CD14-positive monocyte (primary cell): ENCODE measurements at regions not wholly inside any gene's neighbourhood (a gene's known extent, or its start where the extent isn't known, plus 50 kb on each side); places are given as distances from the start of the nearest gene placed in this dataset.

Source experiments
- DNase-seq, 3 donors: peaks; one replicate each; pipeline ENCODE4 v3.0.0-alpha.2; 2011 to 2022
- H2AFZ ChIP-seq: 2 replicates; pipeline ENCODE4 v1.6.0; 2012; ENCODE audit warnings: mild to moderate bottlenecking, low read depth, low read length, inconsistent platforms; ENCODE audit not compliant: insufficient read depth, poor library complexity, severe bottlenecking
- H3K27ac ChIP-seq, 2 donors: 1 replicate in 1 of 2; 2 replicates in 1 of 2; pipeline ENCODE4 v1.5.1; 2012 to 2013; ENCODE audit warnings: low read length in 2 of 2, control low read depth in 1 of 2, inconsistent platforms in 1 of 2, low read depth in 1 of 2, mild to moderate bottlenecking in 1 of 2
- H3K27me3 ChIP-seq, 2 donors: one replicate each; pipeline versions ENCODE4 v1.6.0 to v1.6.1; 2011 to 2013; ENCODE audit warnings: low read length in 2 of 2; ENCODE audit not compliant: control insufficient read depth in 2 of 2, insufficient read depth in 2 of 2
- H3K36me3 ChIP-seq, 2 donors: replicated peaks in 1 of 2; 1 replicate in 1 of 2; 2 replicates in 1 of 2; pipeline versions ENCODE4 v1.5.1 to v1.6.1; 2012 to 2013; ENCODE audit warnings: low read length in 2 of 2, control low read depth in 1 of 2, inconsistent platforms in 1 of 2, mild to moderate bottlenecking in 1 of 2; ENCODE audit not compliant: insufficient read depth in 2 of 2, control insufficient read depth in 1 of 2
- H3K4me1 ChIP-seq, 2 donors: 1 replicate in 1 of 2; 2 replicates in 1 of 2; pipeline versions ENCODE4 v1.5.1 to v1.6.1; 2012 to 2013; ENCODE audit warnings: low read length in 2 of 2, control low read depth in 1 of 2, inconsistent platforms in 1 of 2, mild to moderate bottlenecking in 1 of 2, moderate library complexity in 1 of 2; ENCODE audit not compliant: insufficient read depth in 2 of 2, control insufficient read depth in 1 of 2
- H3K4me2 ChIP-seq: replicated peaks from 2 replicates; pipeline ENCODE3; 2012; ENCODE audit warnings: low read length, moderate library complexity, mild to moderate bottlenecking; ENCODE audit not compliant: poor library complexity, severe bottlenecking; ENCODE audit errors: extremely low read depth
- H3K4me3 ChIP-seq, 3 experiments: fragments of 200-600 bp in 1 of 3; sonication (generic) in 1 of 3; replicated peaks in 1 of 3; 1 replicate in 2 of 3; 2 replicates in 1 of 3; pipeline ENCODE4 v1.5.1; 2011 to 2013; ENCODE audit warnings: low read length in 3 of 3, mild to moderate bottlenecking in 3 of 3, control low read depth in 2 of 3, low read depth in 2 of 3, inconsistent platforms in 1 of 3, moderate library complexity in 1 of 3
- H3K79me2 ChIP-seq: 2 replicates; pipeline ENCODE4 v1.6.0; 2012; ENCODE audit warnings: mild to moderate bottlenecking, control low read depth, inconsistent platforms, low read length, moderate library complexity; ENCODE audit not compliant: insufficient read depth
- H3K9ac ChIP-seq: 2 replicates; pipeline ENCODE4 v1.6.0; 2017; ENCODE audit warnings: low read length, mild to moderate bottlenecking; ENCODE audit not compliant: insufficient read depth, poor library complexity, severe bottlenecking
- H3K9me3 ChIP-seq, 2 donors: replicated peaks in 1 of 2; 1 replicate in 1 of 2; 2 replicates in 1 of 2; pipeline versions ENCODE4 v1.5.1 to v1.6.1; 2012 to 2013; ENCODE audit warnings: low read length in 2 of 2, control low read depth in 1 of 2; ENCODE audit not compliant: control insufficient read depth in 1 of 2, insufficient read depth in 1 of 2
- H4K20me1 ChIP-seq: 2 replicates; pipeline ENCODE4 v1.6.0; 2012; ENCODE audit warnings: mild to moderate bottlenecking, low read length, control low read depth, moderate library complexity; ENCODE audit not compliant: insufficient read depth
- H3K27ac Mint-ChIP-seq, 7 donors: one replicate each; pipeline ENCODE4 v1.8.0; 2020; ENCODE audit warnings: mild to moderate bottlenecking in 7 of 7, mixed read lengths in 7 of 7, moderate library complexity in 6 of 7, inconsistent platforms in 2 of 7
- H3K27me3 Mint-ChIP-seq, 3 donors: one replicate each; pipeline ENCODE4 v1.8.0; 2021 to 2022; ENCODE audit warnings: low read depth in 3 of 3, mild to moderate bottlenecking in 3 of 3, mixed read lengths in 3 of 3, moderate library complexity in 3 of 3, inconsistent platforms in 1 of 3
- H3K36me3 Mint-ChIP-seq, 2 donors: one replicate each; pipeline ENCODE4 v1.8.0; 2020; ENCODE audit warnings: mixed read lengths in 2 of 2, inconsistent platforms in 1 of 2, mild to moderate bottlenecking in 1 of 2
- H3K4me1 Mint-ChIP-seq: one replicate; pipeline ENCODE4 v1.8.0; 2020; ENCODE audit warnings: mild to moderate bottlenecking, mixed read lengths
- H3K4me3 Mint-ChIP-seq, 2 donors: one replicate each; pipeline ENCODE4 v1.8.0; 2020; ENCODE audit warnings: mild to moderate bottlenecking in 2 of 2, mixed read lengths in 2 of 2, moderate library complexity in 1 of 2
- H3K9me3 Mint-ChIP-seq, 7 donors: one replicate each; pipeline ENCODE4 v1.8.0; 2020 to 2022; ENCODE audit warnings: mixed read lengths in 7 of 7, mild to moderate bottlenecking in 6 of 7, moderate library complexity in 6 of 7, inconsistent platforms in 2 of 7
- WGBS: methylation state at CpG from one replicate; pipeline ENCODE4 v1.1.5; 2013; ENCODE audit warnings: missing lambda C conversion rate; ENCODE audit not compliant: insufficient coverage; 5-methylcytosine and 5-hydroxymethylcytosine counted together
- intact Hi-C, 2 donors: fragments of 100-400 bp; cut with micrococcal nuclease; formaldehyde crosslinking; loops; one replicate each; pipeline versions ENCODE4 v1.15.0 to v1.15.1; 2023
- TF ChIP-seq, protein P1 (sequence below): fragments of 200-600 bp; IDR thresholded peaks from one replicate; pipeline ENCODE4 v1.8.0; 2022; ENCODE audit warnings: antibody characterized with exemption, mild to moderate bottlenecking

- Mint-ChIP-seq H3K36me3 (no peaks in the 10 kb centered on the region), H3K4me1 (peaks cover 11% of the 10 kb centered on the region), H3K27ac (no peak overlapping the region), H3K27me3 (no peaks in the 10 kb centered on the region), H3K9me3 (peaks cover 0 to 7% (median 3%) of the 10 kb centered on the region in 7 donors), H3K4me3 (no peak overlapping the region)
- H3K27ac ChIP-seq: no peak overlapping the region
- no peak overlapping the region for H3K9ac ChIP-seq
- DNase-seq: no peak
- no peaks in the 10 kb centered on the region for H3K27me3 ChIP-seq
- H2AFZ ChIP-seq: no peak overlapping the region
- no peaks in the 10 kb centered on the region for H3K9me3 ChIP-seq
- H3K4me3 ChIP-seq: no peak overlapping the region
- H3K4me1 ChIP-seq: peaks cover 9 to 12% of the 10 kb centered on the region in 2 donors
- no peaks in the 10 kb centered on the region for H3K79me2 ChIP-seq
- 100% methylated on average over 5 of the region's 7 CpGs for WGBS
- H3K4me2 ChIP-seq: no peak overlapping the region
- H4K20me1 ChIP-seq: no peaks in the 10 kb centered on the region
- TF ChIP-seq, protein P1, sequence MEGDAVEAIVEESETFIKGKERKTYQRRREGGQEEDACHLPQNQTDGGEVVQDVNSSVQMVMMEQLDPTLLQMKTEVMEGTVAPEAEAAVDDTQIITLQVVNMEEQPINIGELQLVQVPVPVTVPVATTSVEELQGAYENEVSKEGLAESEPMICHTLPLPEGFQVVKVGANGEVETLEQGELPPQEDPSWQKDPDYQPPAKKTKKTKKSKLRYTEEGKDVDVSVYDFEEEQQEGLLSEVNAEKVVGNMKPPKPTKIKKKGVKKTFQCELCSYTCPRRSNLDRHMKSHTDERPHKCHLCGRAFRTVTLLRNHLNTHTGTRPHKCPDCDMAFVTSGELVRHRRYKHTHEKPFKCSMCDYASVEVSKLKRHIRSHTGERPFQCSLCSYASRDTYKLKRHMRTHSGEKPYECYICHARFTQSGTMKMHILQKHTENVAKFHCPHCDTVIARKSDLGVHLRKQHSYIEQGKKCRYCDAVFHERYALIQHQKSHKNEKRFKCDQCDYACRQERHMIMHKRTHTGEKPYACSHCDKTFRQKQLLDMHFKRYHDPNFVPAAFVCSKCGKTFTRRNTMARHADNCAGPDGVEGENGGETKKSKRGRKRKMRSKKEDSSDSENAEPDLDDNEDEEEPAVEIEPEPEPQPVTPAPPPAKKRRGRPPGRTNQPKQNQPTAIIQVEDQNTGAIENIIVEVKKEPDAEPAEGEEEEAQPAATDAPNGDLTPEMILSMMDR: no peak
- intact Hi-C loops: no loop called here
- H3K36me3 ChIP-seq: no peaks in the 10 kb centered on the region
These were observed 197.6 kb downstream of the PRL start for GRCh38 chr6:22099231-22099630.

DNA sequence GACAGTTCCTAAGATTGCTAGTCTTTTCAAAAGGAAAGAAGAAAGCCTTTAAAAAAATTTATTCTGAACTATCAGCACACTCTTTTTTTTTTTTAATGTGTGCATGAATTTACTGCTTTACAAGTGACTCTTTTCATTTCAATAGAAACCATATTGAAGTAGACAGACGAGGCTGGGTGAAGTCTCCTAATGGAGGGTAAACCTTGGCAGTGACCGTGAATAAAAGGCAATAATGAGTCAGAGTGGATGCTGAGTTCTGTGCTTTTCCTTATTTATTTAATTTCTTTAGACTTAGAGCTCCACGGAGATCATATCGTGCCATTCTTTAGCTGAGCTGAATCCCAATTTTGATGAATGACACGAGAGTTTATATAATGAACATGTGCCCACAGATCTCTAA is 196.9 kb downstream of the PRL start:
- no peaks in the 10 kb centered on the region for H3K27me3 Mint-ChIP-seq
- Histone ChIP-seq H3K4me2 (no peak overlapping the region), H3K9me3 (no peaks in the 10 kb centered on the region), H3K4me1 (peaks cover 9 to 12% of the 10 kb centered on the region in 2 donors), H3K27ac (no peak overlapping the region), H3K36me3 (no peaks in the 10 kb centered on the region), H3K79me2 (no peaks in the 10 kb centered on the region), H3K4me3 (no peak overlapping the region), H3K27me3 (no peaks in the 10 kb centered on the region), H4K20me1 (no peaks in the 10 kb centered on the region), H3K9ac (no peak overlapping the region), H2AFZ (no peak overlapping the region)
- no peak overlapping the region for H3K4me3 Mint-ChIP-seq
- peaks cover 0 to 9% (median 3%) of the 10 kb centered on the region in 7 donors for H3K9me3 Mint-ChIP-seq
- TF ChIP-seq, protein P1: no peak
- peaks cover 11% of the 10 kb centered on the region for H3K4me1 Mint-ChIP-seq
- DNase-seq: no peak
- H3K27ac Mint-ChIP-seq: no peak overlapping the region
- H3K36me3 Mint-ChIP-seq: no peaks in the 10 kb centered on the region
- WGBS: no CpG with 5 or more reads among the region's 5 CpGs
- intact Hi-C loops: no loop called here
